ENCODE measurements at regions not wholly inside any gene's neighbourhood (a gene's known extent, or its start where the extent isn't known, plus 50 kb on each side); places are given as distances from the start of the nearest gene placed in this dataset.

- no peak for TF ChIP-seq CTCF (IDR thresholded peaks at IDR 0.05)
- DNase-seq (ENCODE audit: low spot score) = no peak
- no peaks in the 10 kb centered on the region for H3K36me3 ChIP-seq
- no peaks in the 10 kb centered on the region for H3K4me1 ChIP-seq (ENCODE audit: control insufficient read depth in 1 of 2, low read depth in 2 of 2)
- H3K4me3 ChIP-seq = no peak overlapping the region
- no peak for ATAC-seq (ENCODE audit: insufficient number of reproducible peaks, low FRiP score, low read depth)
- no peaks in the 10 kb centered on the region for H3K9me3 ChIP-seq
- H3K27ac ChIP-seq = no peak overlapping the region
- H3K27me3 ChIP-seq (replicated peaks; ENCODE audit: insufficient read depth) = no peaks in the 10 kb centered on the region
Measured at GRCh38 chr3:174636451-174636850, 222.7 kb upstream of the NAALADL2 start.

GRCh38 chr3:174639406-174639805 is 219.7 kb upstream of the NAALADL2 start:
- Histone ChIP-seq H3K4me1 (ENCODE audit: control insufficient read depth in 1 of 2, low read depth in 2 of 2) (no peaks in the 10 kb centered on the region), H3K36me3 (no peaks in the 10 kb centered on the region), H3K9me3 (no peaks in the 10 kb centered on the region), H3K27me3 (replicated peaks; ENCODE audit: insufficient read depth) (no peaks in the 10 kb centered on the region), H3K4me3 (no peak overlapping the region), H3K27ac (no peak overlapping the region)
- no peak for TF ChIP-seq CTCF (IDR thresholded peaks at IDR 0.05)
- DNase-seq (ENCODE audit: low spot score) (no peak), ATAC-seq (ENCODE audit: insufficient number of reproducible peaks, low FRiP score, low read depth) (no peak)

GRCh38 chr3:174639970-174640369 is 219.2 kb upstream of the NAALADL2 start:
- no peak for ATAC-seq (ENCODE audit: insufficient number of reproducible peaks, low FRiP score, low read depth)

GRCh38 chr3:174640932-174641331 is 218.2 kb upstream of the NAALADL2 start:
- H3K27me3 ChIP-seq (replicated peaks; ENCODE audit: insufficient read depth) = no peaks in the 10 kb centered on the region
- ATAC-seq (ENCODE audit: insufficient number of reproducible peaks, low FRiP score, low read depth) (no peak), DNase-seq (ENCODE audit: low spot score) (no peak)
- no peak for TF ChIP-seq CTCF (IDR thresholded peaks at IDR 0.05)
- H3K9me3 ChIP-seq = no peaks in the 10 kb centered on the region
- no peaks in the 10 kb centered on the region for H3K36me3 ChIP-seq
- H3K4me1 ChIP-seq (ENCODE audit: control insufficient read depth in 1 of 2, low read depth in 2 of 2) = no peaks in the 10 kb centered on the region
- H3K27ac ChIP-seq = no peak overlapping the region
- no peak overlapping the region for H3K4me3 ChIP-seq

More at GRCh38 chr3:174639970-174640369, 219.2 kb upstream of the NAALADL2 start:
- Histone ChIP-seq H3K4me3 (no peak overlapping the region), H3K9me3 (no peaks in the 10 kb centered on the region), H3K4me1 (ENCODE audit: control insufficient read depth in 1 of 2, low read depth in 2 of 2) (no peaks in the 10 kb centered on the region), H3K36me3 (no peaks in the 10 kb centered on the region), H3K27me3 (replicated peaks; ENCODE audit: insufficient read depth) (no peaks in the 10 kb centered on the region), H3K27ac (no peak overlapping the region)
- no peak for DNase-seq (ENCODE audit: low spot score)
- TF ChIP-seq CTCF (IDR thresholded peaks at IDR 0.05) = no peak

GRCh38 chr3:174644287-174644686 is 214.8 kb upstream of the NAALADL2 start:
- Histone ChIP-seq H3K9me3 (no peaks in the 10 kb centered on the region), H3K36me3 (no peaks in the 10 kb centered on the region), H3K4me3 (no peak overlapping the region), H3K27ac (no peak overlapping the region), H3K4me1 (ENCODE audit: control insufficient read depth in 1 of 2, low read depth in 2 of 2) (no peaks in the 10 kb centered on the region), H3K27me3 (replicated peaks; ENCODE audit: insufficient read depth) (no peaks in the 10 kb centered on the region)
- TF ChIP-seq CTCF (IDR thresholded peaks at IDR 0.05) = no peak
- no peak for ATAC-seq (ENCODE audit: insufficient number of reproducible peaks, low FRiP score, low read depth)
- DNase-seq (ENCODE audit: low spot score) = no peak

Data from thoracic aorta (tissue), 2 donors.